ENCODE measurements at regions not wholly inside any gene's neighbourhood (a gene's known extent, or its start where the extent isn't known, plus 50 kb on each side); places are given as distances from the start of the nearest gene placed in this dataset.

GRCh38 chr6:145161501-145161900, 573.8 kb downstream of the EPM2A start:
- TF ChIP-seq CTCF (IDR thresholded peaks at IDR 0.05) (no peak), POLR2A (IDR thresholded peaks at IDR 0.05) (no peak)
